A549 (cell line): ENCODE measurements at regions not wholly inside any gene's neighbourhood (a gene's known extent, or its start where the extent isn't known, plus 50 kb on each side); places are given as distances from the start of the nearest gene placed in this dataset.

Source experiments
- CEBPB ChIP-seq, 2 experiments: fragments of >200 bp in 1 of 2; sonication (Bioruptor Twin) in 1 of 2; formaldehyde crosslinking in 1 of 2; IDR thresholded peaks; 2 replicates each; pipeline ENCODE4 v1.6.1; 2012 to 2016
- EP300 ChIP-seq, 2 experiments: fragments of >200 bp; sonication (Bioruptor Twin); formaldehyde crosslinking; IDR thresholded peaks; 2 replicates in 1 of 2; 3 replicates in 1 of 2; pipeline ENCODE4 v1.6.1; 2016 to 2017
- RAD21 ChIP-seq, 2 experiments: fragments of >200 bp in 1 of 2; sonication (Bioruptor Twin) in 1 of 2; formaldehyde crosslinking in 1 of 2; IDR thresholded peaks in 1 of 2; conservative IDR thresholded peaks in 1 of 2; 2 replicates in 1 of 2; 3 replicates in 1 of 2; pipeline ENCODE4 v1.6.1; 2012 to 2018; ENCODE audit warnings: inconsistent platforms in 1 of 2
- RNF2 ChIP-seq: fragments of 200-600 bp; sonication (generic); IDR thresholded peaks from 2 replicates; pipeline ENCODE4 v1.6.1; 2016; ENCODE audit warnings: low read depth, mild to moderate bottlenecking, antibody characterized with exemption, moderate library complexity, borderline replicate concordance
- SMC3 ChIP-seq: fragments of >200 bp; sonication (Bioruptor Twin); formaldehyde crosslinking; IDR thresholded peaks from 3 replicates; pipeline ENCODE4 v1.6.1; 2018; ENCODE audit warnings: inconsistent platforms
- ZFP36 ChIP-seq: fragments of 450-650 bp; IDR thresholded peaks from 2 replicates; pipeline ENCODE4 v1.6.1; 2014; ENCODE audit warnings: borderline replicate concordance; ENCODE audit not compliant: partially characterized antibody
- TF ChIP-seq, protein P1 (sequence below): fragments of >200 bp; sonication (Bioruptor Twin); formaldehyde crosslinking; IDR thresholded peaks from 3 replicates; pipeline ENCODE4 v1.5.1; 2016
- TF ChIP-seq, protein P2 (sequence below): fragments of 150-350 bp; IDR thresholded peaks from 2 replicates; pipeline ENCODE4 v1.6.1; 2014; ENCODE audit warnings: low read depth, mild to moderate bottlenecking, low read length
- TF ChIP-seq, protein P3 (sequence below): IDR thresholded peaks from 2 replicates; pipeline ENCODE4 v1.6.1; 2012
- TF ChIP-seq, protein P4 (sequence below): fragments of 200-600 bp; sonication (generic); IDR thresholded peaks from 2 replicates; pipeline ENCODE4 v1.6.1; 2016; ENCODE audit warnings: antibody characterized with exemption, mild to moderate bottlenecking, moderate library complexity

DNA sequence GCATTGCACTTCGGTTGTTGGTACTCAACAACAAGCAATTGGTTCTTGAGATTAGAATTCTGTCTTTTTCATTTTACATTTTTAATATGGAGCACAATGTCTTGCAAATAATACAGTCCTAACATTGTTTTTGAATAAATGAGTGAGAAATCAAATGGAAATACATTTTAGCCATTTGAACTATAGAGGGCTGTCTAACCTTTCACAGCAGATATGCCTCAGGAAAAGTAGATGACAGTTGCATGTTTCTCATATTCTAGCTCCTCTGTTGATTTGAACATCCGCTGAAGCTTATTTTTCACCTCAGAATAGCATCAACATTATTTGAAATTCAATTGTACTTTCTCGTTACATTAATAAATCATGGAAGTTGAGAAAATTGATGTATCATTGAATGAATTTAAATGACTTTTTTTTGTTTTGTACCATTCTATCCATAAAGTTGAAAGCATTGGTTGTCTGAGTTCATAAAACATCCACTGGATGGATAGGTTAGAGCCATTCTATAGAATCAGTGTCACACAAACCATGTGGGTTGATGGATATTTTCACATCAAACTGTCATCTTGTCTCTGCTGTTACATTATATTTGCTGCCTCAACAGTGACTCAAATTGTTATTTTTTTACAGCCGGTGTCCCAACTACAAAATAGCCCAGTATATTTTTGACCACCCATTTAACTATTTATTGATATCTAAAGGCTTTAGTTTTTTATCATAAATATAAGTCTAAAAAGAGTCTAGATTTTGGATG lies 928.3 kb downstream of the NSUN3 start:
- TF ChIP-seq, protein P1, sequence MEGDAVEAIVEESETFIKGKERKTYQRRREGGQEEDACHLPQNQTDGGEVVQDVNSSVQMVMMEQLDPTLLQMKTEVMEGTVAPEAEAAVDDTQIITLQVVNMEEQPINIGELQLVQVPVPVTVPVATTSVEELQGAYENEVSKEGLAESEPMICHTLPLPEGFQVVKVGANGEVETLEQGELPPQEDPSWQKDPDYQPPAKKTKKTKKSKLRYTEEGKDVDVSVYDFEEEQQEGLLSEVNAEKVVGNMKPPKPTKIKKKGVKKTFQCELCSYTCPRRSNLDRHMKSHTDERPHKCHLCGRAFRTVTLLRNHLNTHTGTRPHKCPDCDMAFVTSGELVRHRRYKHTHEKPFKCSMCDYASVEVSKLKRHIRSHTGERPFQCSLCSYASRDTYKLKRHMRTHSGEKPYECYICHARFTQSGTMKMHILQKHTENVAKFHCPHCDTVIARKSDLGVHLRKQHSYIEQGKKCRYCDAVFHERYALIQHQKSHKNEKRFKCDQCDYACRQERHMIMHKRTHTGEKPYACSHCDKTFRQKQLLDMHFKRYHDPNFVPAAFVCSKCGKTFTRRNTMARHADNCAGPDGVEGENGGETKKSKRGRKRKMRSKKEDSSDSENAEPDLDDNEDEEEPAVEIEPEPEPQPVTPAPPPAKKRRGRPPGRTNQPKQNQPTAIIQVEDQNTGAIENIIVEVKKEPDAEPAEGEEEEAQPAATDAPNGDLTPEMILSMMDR = no peak
- TF ChIP-seq CEBPB (IDR thresholded peaks at IDR 0.05) = no peak
- no peak for TF ChIP-seq ZFP36
- no peak for TF ChIP-seq SMC3
- no peak for TF ChIP-seq EP300 (IDR thresholded peaks at IDR 0.05)
- TF ChIP-seq, protein P2, sequence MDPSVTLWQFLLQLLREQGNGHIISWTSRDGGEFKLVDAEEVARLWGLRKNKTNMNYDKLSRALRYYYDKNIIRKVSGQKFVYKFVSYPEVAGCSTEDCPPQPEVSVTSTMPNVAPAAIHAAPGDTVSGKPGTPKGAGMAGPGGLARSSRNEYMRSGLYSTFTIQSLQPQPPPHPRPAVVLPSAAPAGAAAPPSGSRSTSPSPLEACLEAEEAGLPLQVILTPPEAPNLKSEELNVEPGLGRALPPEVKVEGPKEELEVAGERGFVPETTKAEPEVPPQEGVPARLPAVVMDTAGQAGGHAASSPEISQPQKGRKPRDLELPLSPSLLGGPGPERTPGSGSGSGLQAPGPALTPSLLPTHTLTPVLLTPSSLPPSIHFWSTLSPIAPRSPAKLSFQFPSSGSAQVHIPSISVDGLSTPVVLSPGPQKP = no peak
- TF ChIP-seq, protein P3, sequence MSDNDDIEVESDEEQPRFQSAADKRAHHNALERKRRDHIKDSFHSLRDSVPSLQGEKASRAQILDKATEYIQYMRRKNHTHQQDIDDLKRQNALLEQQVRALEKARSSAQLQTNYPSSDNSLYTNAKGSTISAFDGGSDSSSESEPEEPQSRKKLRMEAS = no peak
- peak; percentile 11 to 30; a peak in 1 of 5 replicates for TF ChIP-seq RAD21 (conservative IDR thresholded peaks at IDR 0.05 in 1 of 2, IDR thresholded peaks at IDR 0.05 in 1 of 2)
- TF ChIP-seq RNF2 = no peak
- TF ChIP-seq, protein P4, sequence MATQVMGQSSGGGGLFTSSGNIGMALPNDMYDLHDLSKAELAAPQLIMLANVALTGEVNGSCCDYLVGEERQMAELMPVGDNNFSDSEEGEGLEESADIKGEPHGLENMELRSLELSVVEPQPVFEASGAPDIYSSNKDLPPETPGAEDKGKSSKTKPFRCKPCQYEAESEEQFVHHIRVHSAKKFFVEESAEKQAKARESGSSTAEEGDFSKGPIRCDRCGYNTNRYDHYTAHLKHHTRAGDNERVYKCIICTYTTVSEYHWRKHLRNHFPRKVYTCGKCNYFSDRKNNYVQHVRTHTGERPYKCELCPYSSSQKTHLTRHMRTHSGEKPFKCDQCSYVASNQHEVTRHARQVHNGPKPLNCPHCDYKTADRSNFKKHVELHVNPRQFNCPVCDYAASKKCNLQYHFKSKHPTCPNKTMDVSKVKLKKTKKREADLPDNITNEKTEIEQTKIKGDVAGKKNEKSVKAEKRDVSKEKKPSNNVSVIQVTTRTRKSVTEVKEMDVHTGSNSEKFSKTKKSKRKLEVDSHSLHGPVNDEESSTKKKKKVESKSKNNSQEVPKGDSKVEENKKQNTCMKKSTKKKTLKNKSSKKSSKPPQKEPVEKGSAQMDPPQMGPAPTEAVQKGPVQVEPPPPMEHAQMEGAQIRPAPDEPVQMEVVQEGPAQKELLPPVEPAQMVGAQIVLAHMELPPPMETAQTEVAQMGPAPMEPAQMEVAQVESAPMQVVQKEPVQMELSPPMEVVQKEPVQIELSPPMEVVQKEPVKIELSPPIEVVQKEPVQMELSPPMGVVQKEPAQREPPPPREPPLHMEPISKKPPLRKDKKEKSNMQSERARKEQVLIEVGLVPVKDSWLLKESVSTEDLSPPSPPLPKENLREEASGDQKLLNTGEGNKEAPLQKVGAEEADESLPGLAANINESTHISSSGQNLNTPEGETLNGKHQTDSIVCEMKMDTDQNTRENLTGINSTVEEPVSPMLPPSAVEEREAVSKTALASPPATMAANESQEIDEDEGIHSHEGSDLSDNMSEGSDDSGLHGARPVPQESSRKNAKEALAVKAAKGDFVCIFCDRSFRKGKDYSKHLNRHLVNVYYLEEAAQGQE = no peak
